Adrenal gland (tissue), 9 donors: ENCODE measurements at regions not wholly inside any gene's neighbourhood (a gene's known extent, or its start where the extent isn't known, plus 50 kb on each side); places are given as distances from the start of the nearest gene placed in this dataset.

Source experiments
- DNase-seq, 7 donors: peaks; one replicate each; pipeline ENCODE4 v3.0.0-alpha.2; 2019 to 2020
- H3K27ac ChIP-seq, 5 donors: fragments of 200-600 bp; sonication (generic) in 4 of 5; 1 replicate in 3 of 5; 2 replicates in 2 of 5; pipeline versions ENCODE4 v1.5.1 to v1.8.0; 2016 to 2020; ENCODE audit warnings: mild to moderate bottlenecking in 1 of 5
- H3K27me3 ChIP-seq: fragments of 200-600 bp; 2 replicates; pipeline ENCODE4 v1.8.0; 2021
- H3K36me3 ChIP-seq, 2 donors: fragments of 200-600 bp; replicated peaks in 1 of 2; 1 replicate in 1 of 2; 2 replicates in 1 of 2; pipeline versions ENCODE4 v1.5.1 to v1.8.0; 2018 to 2022
- H3K4me1 ChIP-seq, 2 donors: fragments of 200-600 bp; replicated peaks in 1 of 2; 1 replicate in 1 of 2; 2 replicates in 1 of 2; pipeline versions ENCODE4 v1.5.1 to v1.8.0; 2018 to 2021
- H3K4me3 ChIP-seq, 4 donors: fragments of 200-600 bp; sonication (generic) in 3 of 4; one replicate each; pipeline ENCODE4 v1.5.1; 2016 to 2018
- H3K9me3 ChIP-seq, 3 donors: fragments of 200-600 bp; sonication (generic) in 1 of 3; replicated peaks in 1 of 3; 1 replicate in 2 of 3; 2 replicates in 1 of 3; pipeline versions ENCODE4 v1.5.1 to v1.8.0; 2016 to 2021
- POLR2A ChIP-seq, 2 donors: fragments of 450-650 bp; IDR thresholded peaks; one replicate each; pipeline ENCODE4 v1.6.1; 2017; ENCODE audit warnings: antibody characterized with exemption in 2 of 2, mild to moderate bottlenecking in 2 of 2, moderate library complexity in 1 of 2
- WGBS, 4 donors: extraction: QIAGEN DNeasy Blood & Tissue Kit in 2 of 4; methylation state at CpG; one replicate each; pipeline versions ENCODE4 v1.1.5 to v1.1.7; 2013 to 2017; 5-methylcytosine and 5-hydroxymethylcytosine counted together
- intact Hi-C, 2 donors: fragments of 100-400 bp; cut with DNase I; formaldehyde crosslinking; loops; one replicate each; pipeline versions ENCODE4 v1.14.1 to v1.15.0; 2022 to 2023
- TF ChIP-seq, protein P1 (sequence below), 6 experiments: fragments of 450-650 bp in 4 of 6; fragments of 200-600 bp in 2 of 6; sonication (generic) in 1 of 6; IDR thresholded peaks; 1 replicate in 5 of 6; 2 replicates in 1 of 6; pipeline versions ENCODE4 v1.5.1 to v1.8.0; 2016 to 2021; ENCODE audit warnings: antibody characterized with exemption in 6 of 6, mild to moderate bottlenecking in 2 of 6, moderate library complexity in 1 of 6
- donor health status: healthy with polysubstance abuse.
- donor health status: Bipolar disorder and iron deficiency.
- donor health status: DM: yes; HTN: yes; CAD: no.
- donor health status: DM: no; HTN: no; CAD: no.
- donor health status: DM: no; HTN: no; CAD: no.

DNA sequence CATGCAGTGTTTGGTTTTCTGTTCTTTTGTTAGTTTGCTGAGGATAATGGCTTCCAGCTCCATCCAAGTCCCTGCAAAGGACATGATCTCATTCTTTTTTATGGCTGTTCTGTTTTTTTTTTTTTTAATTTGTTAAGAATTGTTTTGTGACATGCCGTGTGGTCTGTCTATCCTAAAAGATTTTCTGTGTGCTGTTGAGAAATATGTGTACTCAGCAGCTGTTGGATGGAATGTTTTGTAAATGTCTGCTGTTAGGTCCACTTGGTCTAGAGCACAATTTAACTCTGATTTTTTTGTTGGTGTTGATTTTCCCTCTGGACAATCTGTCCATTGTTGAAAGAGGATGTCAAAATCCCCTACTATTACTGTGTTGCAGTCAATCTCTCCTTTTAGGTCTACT is 80.4 kb upstream of the WDR75 start:
- no peaks in the 10 kb centered on the region for H3K9me3 ChIP-seq
- no peaks in the 10 kb centered on the region for H3K4me1 ChIP-seq
- intact Hi-C loops = no loop called here
- 83 to 95% (median 88%) methylated on average over 1 of the region's 1 CpG for WGBS, 4 donors
- TF ChIP-seq, protein P1, sequence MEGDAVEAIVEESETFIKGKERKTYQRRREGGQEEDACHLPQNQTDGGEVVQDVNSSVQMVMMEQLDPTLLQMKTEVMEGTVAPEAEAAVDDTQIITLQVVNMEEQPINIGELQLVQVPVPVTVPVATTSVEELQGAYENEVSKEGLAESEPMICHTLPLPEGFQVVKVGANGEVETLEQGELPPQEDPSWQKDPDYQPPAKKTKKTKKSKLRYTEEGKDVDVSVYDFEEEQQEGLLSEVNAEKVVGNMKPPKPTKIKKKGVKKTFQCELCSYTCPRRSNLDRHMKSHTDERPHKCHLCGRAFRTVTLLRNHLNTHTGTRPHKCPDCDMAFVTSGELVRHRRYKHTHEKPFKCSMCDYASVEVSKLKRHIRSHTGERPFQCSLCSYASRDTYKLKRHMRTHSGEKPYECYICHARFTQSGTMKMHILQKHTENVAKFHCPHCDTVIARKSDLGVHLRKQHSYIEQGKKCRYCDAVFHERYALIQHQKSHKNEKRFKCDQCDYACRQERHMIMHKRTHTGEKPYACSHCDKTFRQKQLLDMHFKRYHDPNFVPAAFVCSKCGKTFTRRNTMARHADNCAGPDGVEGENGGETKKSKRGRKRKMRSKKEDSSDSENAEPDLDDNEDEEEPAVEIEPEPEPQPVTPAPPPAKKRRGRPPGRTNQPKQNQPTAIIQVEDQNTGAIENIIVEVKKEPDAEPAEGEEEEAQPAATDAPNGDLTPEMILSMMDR (IDR thresholded peaks at IDR 0.05) = no peak
- no peak for TF ChIP-seq POLR2A (IDR thresholded peaks at IDR 0.05)
- H3K36me3 ChIP-seq = no peaks in the 10 kb centered on the region
- no peak overlapping the region for H3K27ac ChIP-seq
- no peak overlapping the region for H3K4me3 ChIP-seq
- H3K27me3 ChIP-seq = no peaks in the 10 kb centered on the region
- no peak for DNase-seq

GRCh38 chr2:189362283-189362682 is 79.0 kb upstream of the WDR75 start:
- intact Hi-C loops = no loop called here
- H3K27me3 ChIP-seq = no peaks in the 10 kb centered on the region
- H3K36me3 ChIP-seq = no peaks in the 10 kb centered on the region
- DNase-seq = no peak
- H3K9me3 ChIP-seq = no peaks in the 10 kb centered on the region
- no peaks in the 10 kb centered on the region for H3K4me1 ChIP-seq
- no peak overlapping the region for H3K4me3 ChIP-seq
- H3K27ac ChIP-seq = no peak overlapping the region
- TF ChIP-seq, protein P1 (IDR thresholded peaks at IDR 0.05) = no peak
- no peak for TF ChIP-seq POLR2A (IDR thresholded peaks at IDR 0.05)

DNA sequence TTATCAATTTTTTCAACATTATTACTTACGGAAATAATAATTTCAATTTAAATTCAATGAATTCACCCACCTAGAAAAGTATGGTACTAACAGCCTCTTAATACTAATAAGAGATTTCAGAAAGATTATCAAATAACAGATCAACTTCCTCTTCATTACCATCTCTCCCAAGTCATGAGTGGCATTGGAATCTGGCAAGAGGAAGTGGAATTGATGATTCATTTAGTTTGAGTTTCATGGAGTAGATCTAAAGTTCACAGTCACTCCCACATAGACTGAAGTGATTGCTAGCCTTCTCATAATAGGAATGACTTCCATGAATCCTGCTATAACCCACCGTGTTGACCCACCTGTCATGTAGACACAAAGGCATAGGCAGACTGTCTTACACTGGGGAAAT is 77.7 kb upstream of the WDR75 start:
- whole genome bisulfite sequencing, 4 donors = 85 to 96% (median 91%) methylated on average over 2 of the region's 2 CpGs
- intact Hi-C loops = no loop called here
- no peak overlapping the region for H3K27ac ChIP-seq
- no peaks in the 10 kb centered on the region for H3K36me3 ChIP-seq
- no peaks in the 10 kb centered on the region for H3K4me1 ChIP-seq
- H3K4me3 ChIP-seq = no peak overlapping the region
- H3K27me3 ChIP-seq = no peaks in the 10 kb centered on the region
- H3K9me3 ChIP-seq = no peaks in the 10 kb centered on the region
- no peak for TF ChIP-seq POLR2A (IDR thresholded peaks at IDR 0.05)
- no peak for DNase-seq

DNA sequence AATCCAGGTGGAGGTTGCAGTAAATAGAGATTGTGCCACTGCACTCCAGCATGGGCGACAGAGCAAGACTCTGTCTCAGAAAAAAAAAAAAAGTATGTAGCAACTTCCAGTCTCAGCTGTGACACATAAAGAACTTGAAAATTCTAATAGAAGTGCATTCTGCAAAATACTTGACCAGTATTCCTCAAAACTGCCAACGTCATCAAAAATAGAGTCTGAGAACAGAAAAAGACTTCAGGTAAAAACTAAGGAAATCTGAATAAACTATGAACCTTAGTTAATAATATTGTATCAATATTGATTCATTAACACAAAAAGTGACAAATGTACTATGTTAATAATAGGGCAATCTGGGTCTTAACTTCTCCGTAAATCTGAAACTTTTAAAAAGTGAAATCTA is 76.7 kb upstream of the WDR75 start:
- Histone ChIP-seq H3K27me3 (no peaks in the 10 kb centered on the region), H3K4me1 (peaks cover 0 to 2% of the 10 kb centered on the region in 2 donors), H3K4me3 (no peak overlapping the region), H3K36me3 (no peaks in the 10 kb centered on the region), H3K9me3 (no peaks in the 10 kb centered on the region), H3K27ac (no peak overlapping the region)
- 91 to 96% (median 94%) methylated on average over 3 of the region's 3 CpGs for WGBS, 4 donors
- TF ChIP-seq, protein P1 (IDR thresholded peaks at IDR 0.05) = no peak
- no peak for TF ChIP-seq POLR2A (IDR thresholded peaks at IDR 0.05)
- DNase-seq = no peak
- intact Hi-C loops = no loop called here

DNA sequence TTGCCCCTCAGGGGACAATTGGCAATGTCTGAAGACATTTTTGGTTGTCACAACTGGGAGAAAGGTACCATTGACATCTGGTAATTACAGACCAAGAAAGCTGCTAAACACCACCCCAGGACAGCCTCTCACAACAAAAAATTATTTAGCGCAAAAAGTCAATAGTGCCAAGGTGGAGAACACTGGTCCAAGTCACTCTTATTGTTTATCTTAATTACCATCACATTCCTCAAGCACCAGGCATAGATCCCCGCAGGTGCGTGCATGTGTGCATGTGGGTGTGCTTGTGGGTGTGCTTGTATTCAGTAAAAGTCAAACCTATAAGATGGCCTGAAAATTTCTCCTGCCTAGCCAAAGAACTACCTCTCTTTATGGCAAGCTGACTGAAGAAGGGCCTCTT is 74.9 kb upstream of the WDR75 start:
- no peaks in the 10 kb centered on the region for H3K27me3 ChIP-seq
- no peak for TF ChIP-seq POLR2A (IDR thresholded peaks at IDR 0.05)
- TF ChIP-seq, protein P1 (IDR thresholded peaks at IDR 0.05) = no peak
- H3K27ac ChIP-seq = no peak overlapping the region
- intact Hi-C loops = no loop called here
- H3K4me1 ChIP-seq = peaks cover 0 to 7% of the 10 kb centered on the region in 2 donors
- 88 to 97% (median 96%) methylated on average over 3 of the region's 3 CpGs for WGBS, 4 donors
- H3K9me3 ChIP-seq = no peaks in the 10 kb centered on the region
- H3K36me3 ChIP-seq = no peaks in the 10 kb centered on the region
- no peak for DNase-seq
- no peak overlapping the region for H3K4me3 ChIP-seq
